SK-N-SH (cell line): ENCODE measurements at regions not wholly inside any gene's neighbourhood (a gene's known extent, or its start where the extent isn't known, plus 50 kb on each side); places are given as distances from the start of the nearest gene placed in this dataset.

Experiments
- CTCF ChIA-PET: fragments of 300-600, 350-600 bp; formaldehyde crosslinking; extraction: SDS; loops from one replicate; lab custom pipeline; 2021; lab: Yijun Ruan, JAX
- POLR2A ChIA-PET: fragments of 350-600 bp; sonication (Branson Sonifier 250); formaldehyde crosslinking; extraction: SDS; loops from one replicate; lab custom pipeline; 2020; ENCODE audit warnings: antibody characterized with exemption, inconsistent platforms; lab: Yijun Ruan, JAX
- DNase-seq: peaks from one replicate; pipeline ENCODE4 v3.0.0; 2012
- H2AFZ ChIP-seq: fragments of 200-600 bp; sonication (generic); 2 replicates; pipeline ENCODE4 v1.8.1; 2016; ENCODE audit warnings: antibody characterized with exemption, mild to moderate bottlenecking, low read depth
- H3F3A ChIP-seq: fragments of 200-600 bp; sonication (generic); replicated peaks from 2 replicates; pipeline ENCODE3; 2016; ENCODE audit warnings: antibody characterized with exemption, mild to moderate bottlenecking; ENCODE audit not compliant: insufficient read depth
- H3K27ac ChIP-seq, 2 experiments: fragments of 200-500 bp in 1 of 2; fragments of 200-600 bp in 1 of 2; sonication (Bioruptor generic) in 1 of 2; sonication (generic), shearing (Covaris generic) in 1 of 2; 2 replicates each; pipeline versions ENCODE4 v1.5.1 to v1.6.1; 2014 to 2016; ENCODE audit warnings: low read depth in 2 of 2, inconsistent platforms in 1 of 2, low read length in 1 of 2, mild to moderate bottlenecking in 1 of 2, mixed read lengths in 1 of 2
- H3K27me3 ChIP-seq: fragments of 200-600 bp; sonication (generic), shearing (Covaris generic); 2 replicates; pipeline ENCODE4 v1.6.1; 2016; ENCODE audit warnings: mixed run types; ENCODE audit not compliant: insufficient read depth
- H3K36me3 ChIP-seq, 2 experiments: fragments of 200-500 bp in 1 of 2; fragments of 200-600 bp in 1 of 2; sonication (Bioruptor generic) in 1 of 2; sonication (generic) in 1 of 2; replicated peaks in 1 of 2; 2 replicates each; pipeline versions ENCODE3 to v1.5.1; 2014 to 2016; ENCODE audit warnings: low read length in 1 of 2, mild to moderate bottlenecking in 1 of 2; ENCODE audit not compliant: insufficient read depth in 2 of 2, control insufficient read depth in 1 of 2
- H3K4me1 ChIP-seq, 2 experiments: fragments of 200-500 bp in 1 of 2; fragments of 200-600 bp in 1 of 2; sonication (Bioruptor generic) in 1 of 2; sonication (generic), shearing (Covaris generic) in 1 of 2; 2 replicates each; pipeline versions ENCODE4 v1.5.1 to v1.6.1; 2014 to 2016; ENCODE audit warnings: low read depth in 1 of 2, low read length in 1 of 2, mixed run types in 1 of 2; ENCODE audit not compliant: insufficient read depth in 2 of 2, control insufficient read depth in 1 of 2
- H3K4me2 ChIP-seq: fragments of 200-600 bp; sonication (generic), shearing (Covaris generic); 2 replicates; pipeline ENCODE4 v1.6.1; 2017; ENCODE audit warnings: mixed run types
- H3K4me3 ChIP-seq, 2 experiments: fragments of 200-500 bp in 1 of 2; fragments of 200-600 bp in 1 of 2; sonication (Bioruptor generic) in 1 of 2; sonication (generic), shearing (Covaris generic) in 1 of 2; 2 replicates each; pipeline versions ENCODE4 v1.5.1 to v1.8.1; 2014 to 2016; ENCODE audit warnings: low read depth in 2 of 2, inconsistent platforms in 1 of 2, low read length in 1 of 2, mild to moderate bottlenecking in 1 of 2, mixed read lengths in 1 of 2, moderate library complexity in 1 of 2
- H3K79me2 ChIP-seq: fragments of 200-600 bp; sonication (generic); 2 replicates; pipeline ENCODE4 v1.8.1; 2017; ENCODE audit warnings: mild to moderate bottlenecking; ENCODE audit not compliant: insufficient read depth
- H3K9ac ChIP-seq: fragments of 200-600 bp; sonication (generic); 2 replicates; pipeline ENCODE4 v1.6.1; 2017; ENCODE audit warnings: mixed run types
- H3K9me2 ChIP-seq: fragments of 200-600 bp; sonication (generic); 2 replicates; pipeline ENCODE4 v1.6.1; 2017; ENCODE audit warnings: mixed run types
- H3K9me3 ChIP-seq: fragments of 200-600 bp; sonication (generic); 2 replicates; pipeline ENCODE4 v1.6.1; 2017; ENCODE audit warnings: mixed run types, mild to moderate bottlenecking, moderate library complexity
- H4K20me1 ChIP-seq: fragments of 200-600 bp; sonication (generic); 2 replicates; pipeline ENCODE4 v1.6.1; 2017; ENCODE audit warnings: mild to moderate bottlenecking, mixed run types; ENCODE audit not compliant: insufficient read depth
- CHD2 ChIP-seq: fragments of 150-350 bp; IDR thresholded peaks from 2 replicates; pipeline ENCODE4 v1.6.1; 2018; ENCODE audit warnings: low read length; ENCODE audit not compliant: partially characterized antibody
- EP300 ChIP-seq, 2 experiments: IDR thresholded peaks; 2 replicates each; pipeline versions ENCODE4 v1.4.0 to v1.6.1; 2012; ENCODE audit warnings: borderline replicate concordance in 1 of 2, low read depth in 1 of 2, low read length in 1 of 2
- FOXJ3 ChIP-seq: sonication (generic); formaldehyde crosslinking; IDR thresholded peaks from 2 replicates; pipeline ENCODE4 v1.5.1; 2020; ENCODE audit warnings: mild to moderate bottlenecking, missing genetic modification reagents
- MXI1 ChIP-seq: IDR thresholded peaks from 2 replicates; pipeline ENCODE4 v1.6.1; 2012; ENCODE audit warnings: mild to moderate bottlenecking, low read depth, low read length, improper control_type of control experiment
- POLR2AphosphoS5 ChIP-seq: IDR thresholded peaks from 2 replicates; pipeline ENCODE4 v1.6.1; 2012; ENCODE audit warnings: low read depth, low read length
- RXRA ChIP-seq: IDR thresholded peaks from 2 replicates; pipeline ENCODE4 v1.4.0; 2012; ENCODE audit warnings: low read depth, mild to moderate bottlenecking, borderline replicate concordance
- SIN3A ChIP-seq: IDR thresholded peaks from 2 replicates; pipeline ENCODE4 v1.6.1; 2012; ENCODE audit warnings: low read depth, mild to moderate bottlenecking, low read length, moderate library complexity, borderline replicate concordance
- TAF1 ChIP-seq: IDR thresholded peaks from 2 replicates; pipeline ENCODE4 v1.6.1; 2012; ENCODE audit warnings: low read depth, mild to moderate bottlenecking, low read length, moderate library complexity, borderline replicate concordance
- TCF12 ChIP-seq: IDR thresholded peaks from 2 replicates; pipeline ENCODE4 v1.4.0; 2012
- TEAD4 ChIP-seq: IDR thresholded peaks from 2 replicates; pipeline ENCODE4 v1.4.0; 2012; ENCODE audit warnings: mild to moderate bottlenecking, borderline replicate concordance; ENCODE audit not compliant: insufficient read depth
- WGBS: methylation state at CpG from one replicate; pipeline ENCODE4 v1.1.6; 2017; ENCODE audit warnings: low lambda C conversion rate; 5-methylcytosine and 5-hydroxymethylcytosine counted together
- TF ChIP-seq, protein P1 (sequence below): fragments of 200-600 bp; sonication (generic); IDR thresholded peaks from 2 replicates; pipeline ENCODE4 v1.6.1; 2017; ENCODE audit warnings: antibody characterized with exemption, mild to moderate bottlenecking, moderate library complexity
- TF ChIP-seq, protein P2 (sequence below): IDR thresholded peaks from 2 replicates; pipeline ENCODE4; 2012
- TF ChIP-seq, protein P3 (sequence below): IDR thresholded peaks from 2 replicates; pipeline ENCODE4 v1.4.0; 2012; ENCODE audit warnings: low read depth, borderline replicate concordance
- TF ChIP-seq, protein P4 (sequence below): IDR thresholded peaks from 2 replicates; pipeline ENCODE4 v1.4.0; 2012; ENCODE audit warnings: low read depth, borderline replicate concordance
- TF ChIP-seq, protein P5 (sequence below): IDR thresholded peaks from 2 replicates; pipeline ENCODE4 v1.6.1; 2012; ENCODE audit warnings: mild to moderate bottlenecking, low read depth, low read length, moderate library complexity
- TF ChIP-seq, protein P6 (sequence below): IDR thresholded peaks from 2 replicates; pipeline ENCODE4 v1.4.0; 2012; ENCODE audit warnings: low read depth
- TF ChIP-seq, protein P7 (sequence below): fragments of 150-350 bp; IDR thresholded peaks from 2 replicates; pipeline ENCODE4 v1.6.1; 2017; ENCODE audit warnings: antibody characterized with exemption, low read length, low read depth, borderline replicate concordance
- TF ChIP-seq, protein P8 (sequence below): fragments of 150-350 bp; IDR thresholded peaks from 2 replicates; pipeline ENCODE4 v1.6.1; 2016; ENCODE audit warnings: mild to moderate bottlenecking, low read depth, low read length

DNA sequence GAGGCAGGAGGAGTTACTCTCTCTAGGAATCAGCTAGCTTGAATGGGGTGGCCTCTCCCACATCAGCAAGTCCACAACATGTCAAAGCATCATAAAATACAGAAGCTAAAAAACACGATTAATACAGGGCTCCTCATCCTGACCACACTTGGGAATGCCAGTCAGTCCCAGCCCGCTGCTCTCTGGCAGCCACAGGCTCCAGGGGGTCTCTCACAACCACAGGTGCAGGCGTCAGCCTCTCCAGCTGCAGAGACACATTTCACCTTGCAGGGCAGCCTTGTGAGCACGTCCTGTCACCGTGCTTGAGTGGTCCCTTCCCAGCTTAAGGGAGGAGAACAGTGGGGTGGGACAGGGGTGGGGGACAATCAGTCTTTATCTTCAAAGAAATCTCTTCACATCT lies 137.4 kb upstream of the SH3BP4 start:
- Histone ChIP-seq H3K4me2 (no peak overlapping the region), H2AFZ (no peak overlapping the region), H3K9me2 (no peaks in the 10 kb centered on the region), H3K36me3 (no peaks in the 10 kb centered on the region), H3K27me3 (peaks cover 14% of the 10 kb centered on the region; the same call in 1 of the 2 replicates), H3K9ac (no peak overlapping the region), H3K4me3 (no peak overlapping the region), H3K4me1 (no peaks in the 10 kb centered on the region; a peak in 1 of 4 replicates), H3K9me3 (no peaks in the 10 kb centered on the region), H3F3A (no peaks in the 10 kb centered on the region), H4K20me1 (no peaks in the 10 kb centered on the region), H3K79me2 (no peaks in the 10 kb centered on the region), H3K27ac (no peak overlapping the region)
- 65% methylated on average over 5 of the region's 5 CpGs for WGBS
- TF ChIP-seq MXI1, result no peak
- TF ChIP-seq, protein P1, sequence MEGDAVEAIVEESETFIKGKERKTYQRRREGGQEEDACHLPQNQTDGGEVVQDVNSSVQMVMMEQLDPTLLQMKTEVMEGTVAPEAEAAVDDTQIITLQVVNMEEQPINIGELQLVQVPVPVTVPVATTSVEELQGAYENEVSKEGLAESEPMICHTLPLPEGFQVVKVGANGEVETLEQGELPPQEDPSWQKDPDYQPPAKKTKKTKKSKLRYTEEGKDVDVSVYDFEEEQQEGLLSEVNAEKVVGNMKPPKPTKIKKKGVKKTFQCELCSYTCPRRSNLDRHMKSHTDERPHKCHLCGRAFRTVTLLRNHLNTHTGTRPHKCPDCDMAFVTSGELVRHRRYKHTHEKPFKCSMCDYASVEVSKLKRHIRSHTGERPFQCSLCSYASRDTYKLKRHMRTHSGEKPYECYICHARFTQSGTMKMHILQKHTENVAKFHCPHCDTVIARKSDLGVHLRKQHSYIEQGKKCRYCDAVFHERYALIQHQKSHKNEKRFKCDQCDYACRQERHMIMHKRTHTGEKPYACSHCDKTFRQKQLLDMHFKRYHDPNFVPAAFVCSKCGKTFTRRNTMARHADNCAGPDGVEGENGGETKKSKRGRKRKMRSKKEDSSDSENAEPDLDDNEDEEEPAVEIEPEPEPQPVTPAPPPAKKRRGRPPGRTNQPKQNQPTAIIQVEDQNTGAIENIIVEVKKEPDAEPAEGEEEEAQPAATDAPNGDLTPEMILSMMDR, result no peak
- TF ChIP-seq, protein P2, sequence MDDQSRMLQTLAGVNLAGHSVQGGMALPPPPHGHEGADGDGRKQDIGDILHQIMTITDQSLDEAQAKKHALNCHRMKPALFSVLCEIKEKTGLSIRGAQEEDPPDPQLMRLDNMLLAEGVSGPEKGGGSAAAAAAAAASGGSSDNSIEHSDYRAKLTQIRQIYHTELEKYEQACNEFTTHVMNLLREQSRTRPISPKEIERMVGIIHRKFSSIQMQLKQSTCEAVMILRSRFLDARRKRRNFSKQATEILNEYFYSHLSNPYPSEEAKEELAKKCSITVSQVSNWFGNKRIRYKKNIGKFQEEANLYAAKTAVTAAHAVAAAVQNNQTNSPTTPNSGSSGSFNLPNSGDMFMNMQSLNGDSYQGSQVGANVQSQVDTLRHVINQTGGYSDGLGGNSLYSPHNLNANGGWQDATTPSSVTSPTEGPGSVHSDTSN, result no peak
- TF ChIP-seq, protein P3, sequence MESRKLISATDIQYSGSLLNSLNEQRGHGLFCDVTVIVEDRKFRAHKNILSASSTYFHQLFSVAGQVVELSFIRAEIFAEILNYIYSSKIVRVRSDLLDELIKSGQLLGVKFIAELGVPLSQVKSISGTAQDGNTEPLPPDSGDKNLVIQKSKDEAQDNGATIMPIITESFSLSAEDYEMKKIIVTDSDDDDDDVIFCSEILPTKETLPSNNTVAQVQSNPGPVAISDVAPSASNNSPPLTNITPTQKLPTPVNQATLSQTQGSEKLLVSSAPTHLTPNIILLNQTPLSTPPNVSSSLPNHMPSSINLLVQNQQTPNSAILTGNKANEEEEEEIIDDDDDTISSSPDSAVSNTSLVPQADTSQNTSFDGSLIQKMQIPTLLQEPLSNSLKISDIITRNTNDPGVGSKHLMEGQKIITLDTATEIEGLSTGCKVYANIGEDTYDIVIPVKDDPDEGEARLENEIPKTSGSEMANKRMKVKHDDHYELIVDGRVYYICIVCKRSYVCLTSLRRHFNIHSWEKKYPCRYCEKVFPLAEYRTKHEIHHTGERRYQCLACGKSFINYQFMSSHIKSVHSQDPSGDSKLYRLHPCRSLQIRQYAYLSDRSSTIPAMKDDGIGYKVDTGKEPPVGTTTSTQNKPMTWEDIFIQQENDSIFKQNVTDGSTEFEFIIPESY, result no peak
- TF ChIP-seq TEAD4, result no peak
- no peak for TF ChIP-seq SIN3A
- no peak for TF ChIP-seq TCF12
- no peak for TF ChIP-seq RXRA
- TF ChIP-seq, protein P4, sequence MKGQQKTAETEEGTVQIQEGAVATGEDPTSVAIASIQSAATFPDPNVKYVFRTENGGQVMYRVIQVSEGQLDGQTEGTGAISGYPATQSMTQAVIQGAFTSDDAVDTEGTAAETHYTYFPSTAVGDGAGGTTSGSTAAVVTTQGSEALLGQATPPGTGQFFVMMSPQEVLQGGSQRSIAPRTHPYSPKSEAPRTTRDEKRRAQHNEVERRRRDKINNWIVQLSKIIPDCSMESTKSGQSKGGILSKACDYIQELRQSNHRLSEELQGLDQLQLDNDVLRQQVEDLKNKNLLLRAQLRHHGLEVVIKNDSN, result no peak
- TF ChIP-seq, protein P5, sequence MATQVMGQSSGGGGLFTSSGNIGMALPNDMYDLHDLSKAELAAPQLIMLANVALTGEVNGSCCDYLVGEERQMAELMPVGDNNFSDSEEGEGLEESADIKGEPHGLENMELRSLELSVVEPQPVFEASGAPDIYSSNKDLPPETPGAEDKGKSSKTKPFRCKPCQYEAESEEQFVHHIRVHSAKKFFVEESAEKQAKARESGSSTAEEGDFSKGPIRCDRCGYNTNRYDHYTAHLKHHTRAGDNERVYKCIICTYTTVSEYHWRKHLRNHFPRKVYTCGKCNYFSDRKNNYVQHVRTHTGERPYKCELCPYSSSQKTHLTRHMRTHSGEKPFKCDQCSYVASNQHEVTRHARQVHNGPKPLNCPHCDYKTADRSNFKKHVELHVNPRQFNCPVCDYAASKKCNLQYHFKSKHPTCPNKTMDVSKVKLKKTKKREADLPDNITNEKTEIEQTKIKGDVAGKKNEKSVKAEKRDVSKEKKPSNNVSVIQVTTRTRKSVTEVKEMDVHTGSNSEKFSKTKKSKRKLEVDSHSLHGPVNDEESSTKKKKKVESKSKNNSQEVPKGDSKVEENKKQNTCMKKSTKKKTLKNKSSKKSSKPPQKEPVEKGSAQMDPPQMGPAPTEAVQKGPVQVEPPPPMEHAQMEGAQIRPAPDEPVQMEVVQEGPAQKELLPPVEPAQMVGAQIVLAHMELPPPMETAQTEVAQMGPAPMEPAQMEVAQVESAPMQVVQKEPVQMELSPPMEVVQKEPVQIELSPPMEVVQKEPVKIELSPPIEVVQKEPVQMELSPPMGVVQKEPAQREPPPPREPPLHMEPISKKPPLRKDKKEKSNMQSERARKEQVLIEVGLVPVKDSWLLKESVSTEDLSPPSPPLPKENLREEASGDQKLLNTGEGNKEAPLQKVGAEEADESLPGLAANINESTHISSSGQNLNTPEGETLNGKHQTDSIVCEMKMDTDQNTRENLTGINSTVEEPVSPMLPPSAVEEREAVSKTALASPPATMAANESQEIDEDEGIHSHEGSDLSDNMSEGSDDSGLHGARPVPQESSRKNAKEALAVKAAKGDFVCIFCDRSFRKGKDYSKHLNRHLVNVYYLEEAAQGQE, result no peak
- TF ChIP-seq, protein P6, sequence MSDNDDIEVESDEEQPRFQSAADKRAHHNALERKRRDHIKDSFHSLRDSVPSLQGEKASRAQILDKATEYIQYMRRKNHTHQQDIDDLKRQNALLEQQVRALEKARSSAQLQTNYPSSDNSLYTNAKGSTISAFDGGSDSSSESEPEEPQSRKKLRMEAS, result no peak
- no peak for TF ChIP-seq FOXJ3
- TF ChIP-seq, protein P7, sequence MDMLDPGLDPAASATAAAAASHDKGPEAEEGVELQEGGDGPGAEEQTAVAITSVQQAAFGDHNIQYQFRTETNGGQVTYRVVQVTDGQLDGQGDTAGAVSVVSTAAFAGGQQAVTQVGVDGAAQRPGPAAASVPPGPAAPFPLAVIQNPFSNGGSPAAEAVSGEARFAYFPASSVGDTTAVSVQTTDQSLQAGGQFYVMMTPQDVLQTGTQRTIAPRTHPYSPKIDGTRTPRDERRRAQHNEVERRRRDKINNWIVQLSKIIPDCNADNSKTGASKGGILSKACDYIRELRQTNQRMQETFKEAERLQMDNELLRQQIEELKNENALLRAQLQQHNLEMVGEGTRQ, result no peak
- TF ChIP-seq, protein P8, sequence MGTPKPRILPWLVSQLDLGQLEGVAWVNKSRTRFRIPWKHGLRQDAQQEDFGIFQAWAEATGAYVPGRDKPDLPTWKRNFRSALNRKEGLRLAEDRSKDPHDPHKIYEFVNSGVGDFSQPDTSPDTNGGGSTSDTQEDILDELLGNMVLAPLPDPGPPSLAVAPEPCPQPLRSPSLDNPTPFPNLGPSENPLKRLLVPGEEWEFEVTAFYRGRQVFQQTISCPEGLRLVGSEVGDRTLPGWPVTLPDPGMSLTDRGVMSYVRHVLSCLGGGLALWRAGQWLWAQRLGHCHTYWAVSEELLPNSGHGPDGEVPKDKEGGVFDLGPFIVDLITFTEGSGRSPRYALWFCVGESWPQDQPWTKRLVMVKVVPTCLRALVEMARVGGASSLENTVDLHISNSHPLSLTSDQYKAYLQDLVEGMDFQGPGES, result no peak
- TF ChIP-seq EP300 (IDR thresholded peaks at IDR 0.05; ENCODE audit: borderline replicate concordance in 1 of 2, low read depth in 1 of 2, low read length in 1 of 2), result no peak
- no peak for TF ChIP-seq CHD2
- no peak for TF ChIP-seq TAF1
- no peak for TF ChIP-seq POLR2AphosphoS5
- CTCF ChIA-PET, result no interaction called here
- DNase-seq, result no peak
- POLR2A ChIA-PET, result no interaction called here
